ENCODE measurements at regions not wholly inside any gene's neighbourhood (a gene's known extent, or its start where the extent isn't known, plus 50 kb on each side); places are given as distances from the start of the nearest gene placed in this dataset.

GRCh38 chr9:80437825-80438224 is 866.1 kb downstream of the TLE4 start:
- TF ChIP-seq CTCF (IDR thresholded peaks at IDR 0.05), result no peak
- no peak overlapping the region for H3K27ac ChIP-seq
- no peaks in the 10 kb centered on the region for H3K9me3 ChIP-seq
- ATAC-seq (no peak), DNase-seq (no peak)
- H3K27me3 ChIP-seq (ENCODE audit: insufficient read depth in 3 of 3, low read length in 2 of 3), result no peaks in the 10 kb centered on the region
- 30 to 46% (median 44%) methylated on average over 1 of the region's 1 CpG for WGBS, 3 donors
- H3K4me3 ChIP-seq, result no peak overlapping the region
- H3K4me1 ChIP-seq, result no peaks in the 10 kb centered on the region
- intact Hi-C loops (cut with DNase I), result no loop called here
- H3K36me3 ChIP-seq (ENCODE audit: insufficient read depth in 1 of 2, low read depth in 1 of 2), result no peaks in the 10 kb centered on the region

GRCh38 chr9:80437091-80437640 is 865.4 kb downstream of the TLE4 start:
- Histone ChIP-seq H3K27me3 (ENCODE audit: insufficient read depth in 3 of 3, low read length in 2 of 3) (no peaks in the 10 kb centered on the region), H3K27ac (no peak overlapping the region), H3K36me3 (ENCODE audit: insufficient read depth in 1 of 2, low read depth in 1 of 2) (no peaks in the 10 kb centered on the region), H3K9me3 (no peaks in the 10 kb centered on the region), H3K4me3 (no peak overlapping the region), H3K4me1 (no peaks in the 10 kb centered on the region)
- TF ChIP-seq CTCF (IDR thresholded peaks at IDR 0.05), result no peak
- DNase-seq (no peak), ATAC-seq (no peak)
- intact Hi-C loops (cut with DNase I), result no loop called here
- WGBS, 3 donors, result 94 to 98% (median 98%) methylated on average over 2 of the region's 2 CpGs

GRCh38 chr9:80435591-80435990 is 863.8 kb downstream of the TLE4 start:
- no peak for TF ChIP-seq CTCF (IDR thresholded peaks at IDR 0.05)
- no peak overlapping the region for H3K27ac ChIP-seq
- H3K9me3 ChIP-seq, result no peaks in the 10 kb centered on the region
- no peaks in the 10 kb centered on the region for H3K4me1 ChIP-seq
- H3K36me3 ChIP-seq (ENCODE audit: insufficient read depth in 1 of 2, low read depth in 1 of 2), result no peaks in the 10 kb centered on the region
- WGBS, 3 donors, result 27 to 42% (median 34%) methylated on average over 3 of the region's 3 CpGs
- ATAC-seq (no peak), DNase-seq (no peak)
- no peaks in the 10 kb centered on the region for H3K27me3 ChIP-seq (ENCODE audit: insufficient read depth in 3 of 3, low read length in 2 of 3)
- intact Hi-C loops (cut with DNase I), result no loop called here
- no peak overlapping the region for H3K4me3 ChIP-seq

DNA sequence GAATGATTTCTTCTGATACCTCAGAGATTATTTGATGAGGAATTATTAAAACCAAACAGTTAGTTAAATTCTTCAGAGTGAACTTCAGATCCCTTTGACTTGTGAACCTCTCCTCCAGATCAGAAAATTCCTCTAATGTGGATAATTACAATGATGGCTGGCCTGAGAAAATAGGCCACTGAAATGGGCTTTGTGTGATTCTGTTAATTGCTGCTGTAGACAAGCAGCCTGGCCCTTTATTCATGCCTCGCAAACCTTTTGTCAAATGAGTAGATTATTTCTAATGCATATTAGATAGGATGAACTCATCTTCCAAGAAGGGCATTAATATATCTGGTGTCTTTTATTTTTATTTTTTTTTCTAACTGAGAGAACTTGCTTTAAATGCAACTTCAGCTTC is 855.2 kb downstream of the TLE4 start:
- intact Hi-C loops (cut with DNase I), result no loop called here
- Histone ChIP-seq H3K27me3 (ENCODE audit: insufficient read depth in 3 of 3, low read length in 2 of 3) (no peaks in the 10 kb centered on the region), H3K27ac (no peak overlapping the region), H3K36me3 (ENCODE audit: insufficient read depth in 1 of 2, low read depth in 1 of 2) (no peaks in the 10 kb centered on the region), H3K4me3 (no peak overlapping the region), H3K4me1 (no peaks in the 10 kb centered on the region), H3K9me3 (no peaks in the 10 kb centered on the region)
- TF ChIP-seq CTCF (IDR thresholded peaks at IDR 0.05), result no peak
- DNase-seq (no peak), ATAC-seq (no peak)
- WGBS, 3 donors, result 95 to 100% (median 100%) methylated on average over 1 of the region's 1 CpG

GRCh38 chr9:80417211-80417773 is 845.5 kb downstream of the TLE4 start:
- TF ChIP-seq CTCF (IDR thresholded peaks at IDR 0.05), result no peak
- no peaks in the 10 kb centered on the region for H3K36me3 ChIP-seq (ENCODE audit: insufficient read depth in 1 of 2, low read depth in 1 of 2)
- ATAC-seq (no peak), DNase-seq (no peak)
- no peak overlapping the region for H3K4me3 ChIP-seq
- H3K9me3 ChIP-seq, result peaks cover 5% of the 10 kb centered on the region
- no peaks in the 10 kb centered on the region for H3K27me3 ChIP-seq (ENCODE audit: insufficient read depth in 3 of 3, low read length in 2 of 3)
- H3K27ac ChIP-seq, result no peak overlapping the region
- intact Hi-C loops (cut with DNase I), result no loop called here
- no peaks in the 10 kb centered on the region for H3K4me1 ChIP-seq
